ENCODE measurements at regions not wholly inside any gene's neighbourhood (a gene's known extent, or its start where the extent isn't known, plus 50 kb on each side); places are given as distances from the start of the nearest gene placed in this dataset.

- no peak for DNase-seq
These were observed 685.9 kb downstream of the BRD1 start for GRCh38 chr22:49141761-49142160.

- no peak for DNase-seq
These were observed 686.6 kb downstream of the BRD1 start for GRCh38 chr22:49140911-49141665.

- DNase-seq: no peak
These were observed 688.1 kb downstream of the BRD1 start for GRCh38 chr22:49139492-49140151.

- DNase-seq: no peak
These were observed 689.4 kb downstream of the BRD1 start for GRCh38 chr22:49138250-49138790.

GRCh38 chr22:49137206-49137840 lies 690.4 kb downstream of the BRD1 start:
- no peak for DNase-seq

DNA sequence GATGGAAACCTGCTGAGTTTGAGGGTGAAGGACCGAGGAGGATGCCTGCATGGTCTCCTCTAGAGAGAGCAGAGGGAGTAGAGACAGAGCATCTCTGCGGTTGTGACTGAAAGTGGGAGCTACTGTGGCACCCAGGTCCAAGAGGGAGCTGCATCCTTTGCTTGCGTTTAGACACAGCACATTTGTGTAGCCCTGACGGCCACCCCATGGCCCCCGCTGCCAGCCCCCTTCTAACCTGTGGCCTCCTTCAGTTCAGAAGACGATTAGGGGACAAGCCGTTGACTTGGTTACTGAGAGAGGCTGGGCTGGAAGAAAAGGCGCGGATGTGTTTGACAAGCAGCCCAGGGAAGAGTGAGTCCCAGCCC lies 690.9 kb downstream of the BRD1 start:
- DNase-seq: no peak

DNA sequence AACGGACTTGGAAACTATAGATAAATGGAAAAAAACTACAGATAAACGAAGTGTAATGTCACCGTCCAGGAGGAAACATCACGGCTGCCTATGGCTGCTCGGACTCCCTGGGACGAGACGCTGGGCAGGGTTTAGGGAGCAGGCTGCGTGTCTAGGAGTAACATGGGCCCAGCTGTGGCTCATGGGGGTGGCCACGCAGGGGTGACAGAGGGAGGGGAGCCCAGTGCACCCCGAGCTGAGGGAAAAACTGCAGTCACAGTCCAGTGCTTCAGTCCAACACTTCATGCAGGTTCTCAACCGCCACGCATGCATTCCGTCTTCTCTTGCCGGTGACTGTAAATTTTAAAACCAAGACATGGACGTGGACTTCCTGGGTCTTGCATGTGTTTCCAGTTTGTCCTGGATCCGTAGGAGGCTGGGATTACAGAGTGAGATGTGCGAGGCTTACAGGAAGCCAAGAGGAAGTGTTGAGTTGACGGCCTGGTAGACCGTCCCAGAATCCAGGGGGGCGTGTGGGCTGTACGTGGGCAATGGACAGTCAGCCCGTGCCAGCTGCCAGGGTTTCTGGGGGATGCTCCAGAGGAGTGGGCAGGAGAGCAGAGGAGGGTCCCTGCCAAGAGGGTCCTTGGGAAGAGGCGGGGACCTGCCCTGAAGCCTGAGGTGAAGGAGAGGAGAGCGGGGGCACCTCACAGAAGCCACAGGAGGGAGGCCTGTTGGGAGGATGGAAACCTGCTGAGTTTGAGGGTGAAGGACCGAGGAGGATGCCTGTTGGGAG lies 691.4 kb downstream of the BRD1 start:
- DNase-seq: no peak

DNA sequence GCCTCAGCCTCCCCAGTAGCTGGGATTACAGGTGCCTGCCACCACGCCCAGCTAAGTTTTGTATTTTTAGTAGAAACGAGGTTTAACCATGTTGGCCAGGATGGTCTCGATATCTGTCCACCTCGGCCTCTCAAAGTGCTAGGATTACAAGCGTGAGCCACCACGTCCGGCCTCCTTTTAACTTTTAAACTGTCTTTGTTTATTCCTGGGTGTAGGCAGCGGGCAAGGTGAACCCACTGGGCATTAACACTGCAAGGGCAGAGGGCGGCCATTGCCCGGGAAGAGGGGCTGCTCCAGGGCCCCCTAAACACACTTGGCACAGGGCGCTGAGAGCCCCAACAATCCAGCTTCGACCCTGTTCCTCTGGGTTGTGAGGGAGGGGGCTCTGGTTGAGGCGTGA lies 693.6 kb downstream of the BRD1 start:
- DNase-seq: no peak

- no peak for DNase-seq
These were observed 694.1 kb downstream of the BRD1 start for GRCh38 chr22:49133541-49133940.

DNA sequence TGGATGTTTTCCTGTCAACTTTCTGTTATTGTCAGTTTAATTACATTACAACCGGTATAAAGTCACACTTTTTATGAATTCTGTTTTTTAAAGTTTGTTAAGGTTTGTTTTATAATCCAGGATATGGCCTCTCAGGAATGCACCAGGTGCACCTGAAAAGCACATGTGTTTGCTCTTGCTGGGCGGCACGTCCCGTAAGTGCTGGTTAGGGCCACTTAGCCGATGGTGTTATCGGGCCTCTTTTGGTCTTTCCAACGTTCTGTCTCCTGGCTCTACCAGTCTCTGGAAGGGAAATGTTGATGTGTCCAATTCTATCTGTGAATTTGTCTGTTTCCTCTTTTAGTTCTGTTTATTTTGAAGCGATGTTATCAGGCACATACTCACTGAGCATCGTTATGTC lies 695.7 kb downstream of the BRD1 start:
- DNase-seq: no peak

DNA sequence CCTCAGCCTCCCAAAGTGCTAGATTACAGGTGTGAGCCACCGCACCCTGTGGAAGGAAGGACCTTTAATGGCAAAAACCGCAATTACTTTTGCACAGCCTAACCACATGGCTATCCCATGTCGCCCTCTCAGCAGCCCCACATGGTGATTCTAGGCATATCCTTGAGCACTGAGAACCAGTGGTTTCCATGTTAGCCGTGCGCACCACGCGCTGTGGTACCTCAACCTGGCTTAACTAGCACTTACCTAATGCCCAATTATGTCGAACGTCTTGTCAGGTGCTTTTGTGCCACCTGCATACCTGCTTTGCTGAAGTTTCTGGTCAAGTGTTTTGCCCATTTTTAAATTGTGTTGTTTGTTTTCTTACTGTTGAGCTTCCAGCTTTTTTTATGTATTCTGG lies 697.9 kb downstream of the BRD1 start:
- no peak for DNase-seq

DNA sequence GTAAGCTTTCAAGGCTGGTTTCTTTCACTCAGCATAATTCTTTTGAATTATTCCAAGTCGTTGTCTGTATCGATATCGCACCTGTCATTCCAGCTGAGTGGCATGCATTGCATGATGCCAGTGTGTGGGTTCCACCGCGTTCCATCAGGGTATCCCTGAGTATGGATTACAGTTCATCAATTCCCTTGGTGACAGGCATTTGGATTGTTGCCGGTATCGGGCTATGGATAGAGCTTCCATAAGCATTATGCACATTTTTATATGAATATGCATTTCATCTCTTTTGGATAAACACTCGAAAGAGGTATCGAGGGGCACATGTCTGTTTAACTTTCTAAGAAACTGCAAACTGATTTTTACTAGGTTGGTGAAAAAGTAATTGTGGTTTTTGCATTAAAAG lies 698.8 kb downstream of the BRD1 start:
- no peak for DNase-seq

GRCh38 chr22:49124608-49125007 lies 703.1 kb downstream of the BRD1 start:
- no peak for DNase-seq

GRCh38 chr22:49123621-49124192 lies 704.0 kb downstream of the BRD1 start:
- DNase-seq: no peak

DNA sequence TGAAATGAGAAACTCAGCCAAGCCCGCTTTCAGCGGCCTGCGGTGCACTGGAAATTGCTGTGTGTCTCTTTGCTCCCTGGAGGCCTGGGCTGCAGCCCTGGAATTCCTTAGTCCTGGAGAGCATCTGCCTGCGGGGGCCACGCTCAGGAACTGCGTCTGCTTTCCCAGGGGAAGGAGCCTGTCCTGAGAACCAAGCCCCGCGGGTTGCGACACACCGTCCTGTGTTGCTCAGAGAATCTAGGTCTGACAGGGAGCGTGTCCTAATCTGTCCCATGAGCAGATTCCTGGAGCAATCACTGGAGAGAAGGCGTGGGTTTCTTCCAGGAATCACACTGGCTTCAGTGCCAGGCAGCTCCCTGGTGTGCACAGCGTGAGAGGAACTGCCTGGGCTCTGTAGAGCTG lies 708.1 kb downstream of the BRD1 start:
- DNase-seq: no peak

DNA sequence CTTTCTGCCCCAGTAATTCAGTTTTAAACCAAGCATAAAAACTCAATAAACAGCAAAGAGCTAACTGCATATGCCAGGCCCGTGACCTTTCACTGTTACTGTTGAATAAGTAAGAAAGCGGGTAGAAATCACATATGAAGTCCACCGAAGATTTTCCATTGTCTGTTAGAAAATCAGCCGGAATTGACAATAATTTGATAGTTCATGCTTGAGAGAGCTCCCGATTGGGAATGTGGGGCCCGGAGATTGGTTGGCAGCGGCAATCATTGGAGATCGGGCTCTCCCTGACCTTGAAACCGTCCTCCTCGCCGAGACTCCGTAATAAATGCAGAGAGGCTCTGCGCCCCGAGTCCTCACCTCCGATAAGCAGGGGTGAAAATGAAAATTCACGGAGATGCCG lies 709.6 kb downstream of the BRD1 start:
- DNase-seq: no peak

- DNase-seq: no peak
These were observed 710.2 kb downstream of the BRD1 start for GRCh38 chr22:49117486-49117885.

DNA sequence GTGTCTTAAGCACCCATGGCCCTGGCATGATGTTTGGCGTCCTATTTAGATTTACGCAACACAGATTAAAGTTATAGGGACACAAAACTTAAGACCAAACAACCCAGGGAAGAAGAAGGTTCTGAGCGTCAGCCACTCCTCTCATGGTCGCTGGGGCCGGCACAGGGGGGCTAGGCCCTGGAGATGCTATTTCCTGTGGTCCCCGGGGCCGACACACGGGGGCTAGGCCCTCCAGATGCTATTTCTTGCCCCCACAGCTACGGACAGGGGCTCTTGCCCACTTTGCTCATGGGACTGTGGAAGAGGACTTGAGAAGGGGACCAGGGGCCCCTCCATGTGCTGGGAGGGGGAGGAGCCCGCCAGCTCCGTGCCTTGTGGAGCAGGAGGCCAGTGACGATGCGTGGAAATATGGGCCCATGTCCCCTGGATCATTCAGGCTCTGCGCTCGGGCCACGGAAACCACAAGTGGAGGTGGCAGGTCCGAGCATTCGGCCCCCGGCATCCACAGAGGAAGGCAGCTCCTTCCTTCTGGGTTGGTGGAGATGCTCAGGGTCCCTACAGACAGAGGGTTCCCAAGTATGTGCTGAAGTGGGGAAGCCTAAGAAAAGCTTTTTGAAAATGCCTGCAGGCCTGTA lies 711.1 kb downstream of the BRD1 start:
- DNase-seq: no peak

GRCh38 chr22:49116021-49116420 lies 711.7 kb downstream of the BRD1 start:
- no peak for DNase-seq

GRCh38 chr22:49115197-49115596 lies 712.5 kb downstream of the BRD1 start:
- DNase-seq: no peak

DNA sequence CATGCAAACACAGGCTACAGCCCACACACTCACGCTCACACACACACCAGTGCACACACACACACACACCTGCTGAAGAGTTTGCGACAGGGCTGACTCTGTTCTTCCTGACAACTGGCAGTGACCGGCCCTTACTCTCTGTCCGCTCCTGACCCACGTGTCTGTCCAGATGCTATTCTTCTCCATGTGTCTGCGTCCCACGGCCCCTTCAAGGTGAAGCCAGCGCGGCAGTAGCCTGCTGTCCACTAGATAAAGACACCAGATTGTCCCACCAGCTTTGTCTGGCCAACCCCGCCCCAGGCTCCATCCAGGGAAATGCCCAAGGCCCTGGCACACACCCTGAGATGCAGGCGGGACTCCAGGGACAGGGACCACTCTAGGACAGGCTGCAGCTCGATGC lies 713.9 kb downstream of the BRD1 start:
- no peak for DNase-seq

Data from activated naive CD4-positive, alpha-beta T cell treated with anti-CD3 and anti-CD28 coated beads, Interleukin-2, amount 50 U/mL, for 16 hours (primary cell).